ENCODE measurements at regions not wholly inside any gene's neighbourhood (a gene's known extent, or its start where the extent isn't known, plus 50 kb on each side); places are given as distances from the start of the nearest gene placed in this dataset.

DNA sequence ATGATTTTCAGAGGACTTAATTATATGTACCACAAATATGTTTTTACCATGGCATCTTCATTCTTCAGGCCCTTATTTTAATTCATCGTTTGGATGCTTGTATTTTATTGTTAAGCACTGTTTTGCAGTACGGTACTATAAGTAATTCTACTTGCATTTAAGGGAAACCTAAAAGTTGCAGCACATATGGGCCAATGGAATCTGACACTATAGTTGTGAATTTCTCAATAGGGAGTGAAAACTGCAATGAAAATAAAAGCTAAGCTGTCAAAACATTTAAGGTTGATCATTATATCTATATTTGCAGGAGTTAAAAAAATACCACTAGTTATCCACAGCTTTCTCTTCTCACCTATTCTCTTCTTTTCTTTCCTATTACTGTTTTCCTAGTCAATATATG is 1071.8 kb downstream of the MAT2B start:
- TF ChIP-seq POLR2A (IDR thresholded peaks at IDR 0.05; ENCODE audit: low read length) (no peak), GATA1 (IDR thresholded peaks at IDR 0.05; ENCODE audit: low read depth, low read length) (no peak)
